ENCODE measurements at regions not wholly inside any gene's neighbourhood (a gene's known extent, or its start where the extent isn't known, plus 50 kb on each side); places are given as distances from the start of the nearest gene placed in this dataset.

- H3K4me1 ChIP-seq (replicated peaks in 1 of 4; ENCODE audit: control insufficient read depth in 3 of 4, insufficient read depth in 4 of 4, low read length in 3 of 4), result no peaks in the 10 kb centered on the region
- FAIRE-seq (no peak), DNase-seq (ENCODE audit: low read depth in 1 of 2, low spot score in 2 of 2) (no peak)
- no peak overlapping the region for H2BK120ac ChIP-seq (replicated peaks; ENCODE audit: low read depth, low read length)
- H3K27ac ChIP-seq (ENCODE audit: low read depth, low read length), result no peak overlapping the region
- ChIA-PET POLR2A (ENCODE audit: partially characterized antibody) (no interaction called here), CTCF (ENCODE audit: partially characterized antibody) (interaction anchor here (1.0 to 1.3 kb wide), 2 partner anchors 8 to 62 kb away, joined by 3 to 4 read pairs; no protein-coding TSS in a partner anchor)
- H3K79me1 ChIP-seq (ENCODE audit: low read depth, low read length), result no peaks in the 10 kb centered on the region
- H2BK5ac ChIP-seq (ENCODE audit: low read depth, low read length), result no peak overlapping the region
- H3K79me2 ChIP-seq (ENCODE audit: control insufficient read depth in 1 of 2, insufficient read depth in 2 of 2, low read length in 2 of 2), result no peaks in the 10 kb centered on the region
- H2BK20ac ChIP-seq (ENCODE audit: low read length), result no peak overlapping the region
- H3K9ac ChIP-seq (replicated peaks in 1 of 4; ENCODE audit: extremely low read depth in 1 of 4, low read depth in 3 of 4, low read length in 3 of 4), result no peak overlapping the region
- no peak overlapping the region for H2AK5ac ChIP-seq (ENCODE audit: low read depth, low read length)
- no peak overlapping the region for H4K8ac ChIP-seq (ENCODE audit: extremely low read depth, insufficient read depth, low read length)
- no peak overlapping the region for H3K23ac ChIP-seq (ENCODE audit: insufficient read length)
- no peak overlapping the region for H4K91ac ChIP-seq (replicated peaks; ENCODE audit: insufficient read length, low read length)
- no peaks in the 10 kb centered on the region for H4K20me1 ChIP-seq (replicated peaks in 1 of 2; ENCODE audit: control insufficient read depth in 1 of 2, insufficient read depth in 2 of 2, low read length in 2 of 2)
- no peak overlapping the region for H3K14ac ChIP-seq (ENCODE audit: insufficient read length)
- H3K27me3 ChIP-seq (replicated peaks in 1 of 4; ENCODE audit: control insufficient read depth in 3 of 4, extremely low read depth in 1 of 4, insufficient read depth in 3 of 4, low read length in 3 of 4), result no peaks in the 10 kb centered on the region
- H3K18ac ChIP-seq (ENCODE audit: extremely low read depth, low read length), result no peak overlapping the region
- H4K5ac ChIP-seq (ENCODE audit: insufficient read length, low read depth, low read length), result no peak overlapping the region
- H3K56ac ChIP-seq (replicated peaks; ENCODE audit: insufficient read length, low read depth, low read length), result no peak overlapping the region
- no peaks in the 10 kb centered on the region for H3K9me3 ChIP-seq (ENCODE audit: insufficient read depth in 2 of 2, low read depth in 1 of 2, low read length in 1 of 2)
- no peak overlapping the region for H3K4me3 ChIP-seq (ENCODE audit: extremely low read depth in 1 of 4, insufficient read depth in 2 of 4, low read depth in 3 of 4, low read length in 4 of 4)
- H2BK12ac ChIP-seq (ENCODE audit: low read depth, low read length), result no peak overlapping the region
- no peaks in the 10 kb centered on the region for H3K36me3 ChIP-seq (ENCODE audit: control insufficient read depth in 2 of 4, insufficient read depth in 4 of 4, low read length in 3 of 4)
- no peaks in the 10 kb centered on the region for H3K23me2 ChIP-seq (ENCODE audit: low read depth, low read length)
- WGBS, 2 experiments (ENCODE audit: extremely low coverage in 1 of 2, insufficient coverage in 1 of 2, insufficient read length in 1 of 2, insufficient replicate concordance in 2 of 2, low coverage in 1 of 2, low lambda C conversion rate in 2 of 2, missing lambda C conversion rate in 1 of 2), result 73% methylated on average over 2 of the region's 2 CpGs; no CpG with 5 or more reads in 1 of the 2 experiments
- H2AFZ ChIP-seq (ENCODE audit: low read length), result no peak overlapping the region
- no peak overlapping the region for H2BK15ac ChIP-seq (ENCODE audit: low read length)
- no peak overlapping the region for H3K4ac ChIP-seq (replicated peaks; ENCODE audit: insufficient read length, low read depth, low read length)
- H3K4me2 ChIP-seq (ENCODE audit: insufficient read depth in 1 of 2, low read depth in 2 of 2, low read length in 2 of 2), result no peak overlapping the region
- no peak for TF ChIP-seq POU5F1 (IDR thresholded peaks at IDR 0.05; ENCODE audit: low read depth, low read length)
- no peak for TF ChIP-seq ZNF274 (IDR thresholded peaks at IDR 0.05; ENCODE audit: borderline replicate concordance, extremely low read depth, low read length)
- no peak for TF ChIP-seq POLR2AphosphoS5 (IDR thresholded peaks at IDR 0.05; ENCODE audit: low read depth, low read length)
- TF ChIP-seq PHF8 (conservative IDR thresholded peaks at IDR 0.05; ENCODE audit: low read depth, low read length), result no peak
- no peak for TF ChIP-seq BRCA1 (IDR thresholded peaks at IDR 0.05; ENCODE audit: low read depth, low read length)
- TF ChIP-seq CBX8 (IDR thresholded peaks at IDR 0.05; ENCODE audit: borderline replicate concordance, low read depth, low read length), result no peak
- no peak for TF ChIP-seq RFX5 (IDR thresholded peaks at IDR 0.05; ENCODE audit: borderline replicate concordance, low read depth, low read length)
- TF ChIP-seq SIN3A (conservative IDR thresholded peaks at IDR 0.05 in 1 of 2, IDR thresholded peaks at IDR 0.05 in 1 of 2; ENCODE audit: low read depth in 1 of 2, low read length in 2 of 2), result no peak
- TF ChIP-seq TCF12 (IDR thresholded peaks at IDR 0.05; ENCODE audit: low read depth, low read length), result no peak
- no peak for TF ChIP-seq RAD21 (IDR thresholded peaks at IDR 0.05 in 1 of 2, conservative IDR thresholded peaks at IDR 0.05 in 1 of 2; ENCODE audit: low read depth in 2 of 2, low read length in 2 of 2)
- no peak for TF ChIP-seq KDM1A (IDR thresholded peaks at IDR 0.05; ENCODE audit: borderline replicate concordance, low read length)
- no peak for TF ChIP-seq TAF7 (optimal IDR thresholded peaks at IDR 0.05; ENCODE audit: borderline replicate concordance, low read depth, low read length)
- no peak for TF ChIP-seq RXRA (IDR thresholded peaks at IDR 0.05; ENCODE audit: insufficient read depth, low read depth, low read length)
- TF ChIP-seq BACH1 (IDR thresholded peaks at IDR 0.05; ENCODE audit: low read length), result no peak
- TF ChIP-seq SAP30 (IDR thresholded peaks at IDR 0.05; ENCODE audit: insufficient read depth, insufficient replicate concordance, low read length), result no peak
These were observed 99.1 kb downstream of the ZNF622 start for GRCh38 chr5:16366491-16366890.
